Right hindlimb (tissue), 1 donor: ENCODE measurements at regions not wholly inside any gene's neighbourhood (a gene's known extent, or its start where the extent isn't known, plus 50 kb on each side); places are given as distances from the start of the nearest gene placed in this dataset.

ENCODE experiments used
- DNase-seq: peaks from one replicate; pipeline ENCODE4 v3.0.0-alpha.2; 2018

DNA sequence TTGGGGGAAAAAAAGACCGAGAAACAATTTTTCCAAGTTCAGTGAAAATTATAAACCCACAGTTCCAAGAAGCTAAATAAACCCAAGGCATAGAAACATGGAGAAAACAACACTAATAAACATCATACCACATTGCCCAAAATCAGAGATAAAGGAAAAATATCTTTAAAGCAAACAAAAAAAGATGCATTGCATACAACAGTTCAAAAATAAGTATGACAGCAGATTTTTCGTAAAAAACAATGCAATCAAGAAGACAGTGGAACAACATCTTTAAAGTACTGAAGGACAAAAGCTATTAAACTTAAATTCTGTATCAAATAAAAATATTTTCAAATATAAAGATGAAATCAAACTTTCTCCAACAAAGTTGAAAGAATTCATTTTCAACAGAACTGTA lies 921.3 kb downstream of the METTL15 start:
- DNase-seq: no peak

DNA sequence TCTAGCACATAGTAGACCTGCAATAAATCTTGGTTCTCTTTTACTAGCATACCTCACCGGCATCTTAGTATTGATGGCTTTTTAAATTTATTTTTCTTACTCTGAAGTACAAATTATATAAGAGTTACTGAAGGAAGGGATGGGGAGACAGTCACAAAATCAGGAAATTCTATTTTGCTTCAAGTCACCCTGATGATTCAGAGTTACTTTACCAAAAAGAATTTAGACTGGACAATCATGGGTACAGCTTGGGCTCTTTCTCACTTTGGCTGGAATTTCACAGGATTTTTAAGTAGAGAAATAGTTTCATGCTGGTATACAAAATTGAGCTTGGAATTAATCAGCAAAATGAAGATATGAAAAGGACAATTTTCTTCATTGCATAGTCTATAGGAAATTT lies 919.2 kb downstream of the METTL15 start:
- no peak for DNase-seq

DNA sequence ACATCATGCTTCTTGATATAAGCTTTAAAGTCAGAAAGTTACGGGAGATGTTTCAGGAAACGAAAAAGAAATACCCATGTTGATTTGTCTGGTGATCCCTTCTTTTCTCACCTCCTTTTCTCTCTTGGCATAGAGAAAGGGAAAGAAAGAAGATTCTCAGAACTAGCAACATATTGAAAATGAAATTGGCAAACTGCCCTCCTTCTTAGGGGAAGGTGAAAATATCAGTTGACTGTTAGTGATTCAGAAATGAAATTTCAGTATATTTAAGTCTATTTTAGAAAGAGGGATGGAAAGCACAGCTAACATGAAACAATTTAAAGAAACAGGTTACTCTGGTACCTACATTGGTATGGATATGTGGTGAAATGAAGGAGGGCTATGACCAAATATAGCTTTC lies 918.1 kb downstream of the METTL15 start:
- DNase-seq: no peak

DNA sequence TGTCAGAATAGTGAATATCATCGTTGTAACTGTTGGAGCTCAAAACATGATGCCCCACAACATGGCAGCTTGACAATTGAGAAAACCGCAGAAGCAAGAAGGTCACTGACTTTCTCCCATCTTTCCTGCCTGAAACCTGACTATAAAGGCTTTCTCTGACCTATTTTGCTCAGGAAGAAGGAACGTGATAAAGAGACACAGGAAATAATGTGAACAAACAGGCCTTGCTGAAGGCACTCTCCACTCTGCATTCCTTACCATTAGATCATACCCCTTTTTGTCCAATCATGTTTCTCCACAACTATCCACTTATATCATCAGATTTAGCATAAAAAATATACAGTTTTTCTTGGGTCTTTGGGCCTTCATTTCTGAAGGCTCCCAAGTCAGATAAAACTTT lies 916.8 kb downstream of the METTL15 start:
- DNase-seq: no peak

DNA sequence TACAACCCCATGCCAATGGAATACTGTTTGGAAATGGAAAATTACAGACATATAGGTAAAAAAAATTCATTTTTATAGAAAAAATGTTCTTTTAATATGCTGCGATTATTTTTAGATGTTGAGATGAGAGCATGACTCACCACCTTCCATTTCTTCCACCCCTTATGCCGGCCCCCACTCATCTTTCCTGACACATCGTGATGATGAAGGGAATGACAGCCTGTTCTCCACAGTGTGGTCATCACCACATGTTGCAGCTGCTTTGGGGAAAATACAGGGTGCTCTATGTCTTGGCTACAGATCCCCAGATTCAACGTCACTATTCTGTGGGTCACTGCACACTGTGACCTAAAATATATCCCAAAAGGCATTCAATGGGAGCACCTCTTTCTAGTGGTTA lies 916.2 kb downstream of the METTL15 start:
- no peak for DNase-seq

DNA sequence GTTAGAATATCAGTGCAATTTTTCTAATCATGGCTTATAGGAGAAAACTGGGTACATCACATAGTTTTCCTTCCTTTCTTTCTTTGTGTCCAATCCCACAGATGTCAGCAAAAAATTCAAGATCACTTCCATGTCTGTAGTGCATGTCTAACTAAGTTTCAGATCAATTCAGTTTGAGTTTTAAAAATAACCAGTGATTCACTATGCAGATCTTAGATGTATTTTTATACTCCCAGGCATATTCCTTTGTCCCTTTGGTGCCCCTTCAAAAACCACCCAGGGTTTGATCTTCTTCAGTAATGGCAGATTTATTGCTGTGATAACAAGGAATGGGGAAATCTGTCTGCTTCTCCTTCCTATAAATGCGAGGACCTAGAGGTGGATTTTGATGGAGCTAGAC lies 915.6 kb downstream of the METTL15 start:
- DNase-seq: no peak

DNA sequence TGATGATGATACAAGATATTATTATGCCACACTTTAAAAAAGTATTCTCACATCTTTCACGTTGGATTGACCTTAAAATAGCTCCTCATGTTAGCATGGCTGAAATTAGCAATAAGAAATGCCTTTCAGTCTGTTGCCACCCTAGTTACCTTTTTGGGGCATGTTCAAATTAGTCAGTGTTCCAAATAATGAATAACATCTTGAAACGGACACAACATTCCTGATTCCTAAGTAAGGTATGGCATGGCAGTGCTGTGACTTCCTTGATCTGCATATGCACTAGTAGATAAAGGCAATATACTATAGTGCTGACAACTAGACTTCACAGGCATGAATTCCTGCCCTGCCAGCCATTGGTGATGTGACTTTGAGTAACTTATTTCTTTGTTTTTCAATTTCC lies 914.5 kb downstream of the METTL15 start:
- DNase-seq: no peak

DNA sequence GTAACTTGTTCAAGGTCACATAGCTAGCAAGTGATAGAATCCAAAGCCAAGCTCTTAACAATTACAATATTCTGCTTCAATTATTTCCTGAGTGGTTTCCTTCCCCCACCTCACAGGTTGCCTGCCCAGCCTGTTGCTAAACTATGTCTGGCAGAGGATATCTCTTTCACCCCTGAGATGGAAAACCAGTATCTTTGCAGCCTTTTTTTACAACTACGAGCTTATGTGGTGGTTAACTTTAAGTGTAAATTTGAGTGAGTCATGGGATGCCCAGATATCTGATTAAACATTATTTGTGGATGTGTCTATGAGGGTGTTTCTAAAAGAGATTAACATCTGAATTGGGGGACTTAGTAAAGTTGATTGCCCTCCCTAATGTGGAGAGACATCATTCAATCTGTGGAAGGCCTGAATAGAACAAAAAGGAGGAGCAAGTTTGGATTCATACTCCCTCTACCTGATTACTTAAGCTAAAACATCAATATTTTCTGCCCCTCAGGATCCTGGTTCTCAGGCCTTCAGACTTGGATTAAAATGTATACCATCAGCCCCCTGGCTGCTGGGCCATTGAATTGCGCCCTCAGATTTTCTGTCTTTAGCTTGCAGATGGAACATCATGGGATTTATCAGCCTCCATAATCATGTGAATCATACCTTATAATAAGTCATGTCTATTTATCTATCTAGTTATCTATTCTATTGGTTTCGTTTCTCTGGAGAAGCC lies 911.9 kb downstream of the METTL15 start:
- DNase-seq: no peak

DNA sequence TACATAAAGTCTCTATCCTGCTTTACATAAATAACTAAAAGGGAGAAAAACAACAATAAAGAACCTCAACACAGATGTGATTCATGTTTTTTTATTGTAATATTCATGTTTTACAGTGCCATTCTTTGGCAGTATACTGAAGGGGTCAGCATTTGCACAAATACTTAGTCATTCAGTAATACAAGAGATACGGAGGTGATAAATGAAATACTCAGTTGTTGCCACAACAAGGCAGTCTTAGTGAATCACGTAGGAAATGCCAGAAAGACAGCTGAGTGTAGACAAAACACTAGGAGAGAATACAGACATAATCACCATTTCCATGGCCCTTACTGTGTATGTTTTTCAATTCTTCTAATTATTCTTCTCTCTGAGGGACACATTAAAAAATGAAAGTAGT lies 910.4 kb downstream of the METTL15 start:
- no peak for DNase-seq

DNA sequence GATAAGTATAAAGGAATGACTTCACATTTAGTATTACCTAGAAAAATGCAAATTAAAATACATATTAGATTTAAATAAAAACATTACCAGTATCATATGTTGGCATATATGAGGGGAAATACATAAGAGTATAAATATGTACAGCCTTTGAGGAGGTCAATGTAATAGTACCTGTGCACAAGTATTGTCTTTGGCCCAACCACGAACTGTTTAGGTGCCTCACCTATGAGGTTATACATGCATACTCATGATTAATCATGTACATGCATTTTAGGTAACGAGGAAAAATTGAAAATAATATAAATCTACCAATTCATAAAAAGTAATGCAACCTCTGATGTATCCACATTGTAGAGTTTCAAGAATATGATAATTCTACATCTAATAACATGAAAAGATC lies 909.8 kb downstream of the METTL15 start:
- DNase-seq: no peak

DNA sequence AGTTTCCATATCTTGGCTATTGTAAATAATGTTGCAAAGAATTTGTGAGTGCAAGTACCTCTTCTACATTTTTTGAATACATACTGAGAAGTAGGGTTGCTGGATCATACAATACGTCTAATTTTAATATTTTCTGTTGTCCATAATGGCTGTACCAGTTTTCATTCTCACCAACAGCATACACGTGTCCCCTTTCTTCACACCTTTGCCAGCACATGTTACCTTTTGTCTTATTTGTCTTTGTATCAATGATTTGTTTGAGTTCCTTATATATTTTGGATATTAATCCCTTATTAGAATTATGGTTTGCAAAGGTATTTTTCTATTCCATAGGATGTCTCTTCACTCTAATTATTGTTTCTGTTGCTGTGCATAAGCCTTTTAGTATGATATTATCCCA lies 904.3 kb downstream of the METTL15 start:
- DNase-seq: no peak

DNA sequence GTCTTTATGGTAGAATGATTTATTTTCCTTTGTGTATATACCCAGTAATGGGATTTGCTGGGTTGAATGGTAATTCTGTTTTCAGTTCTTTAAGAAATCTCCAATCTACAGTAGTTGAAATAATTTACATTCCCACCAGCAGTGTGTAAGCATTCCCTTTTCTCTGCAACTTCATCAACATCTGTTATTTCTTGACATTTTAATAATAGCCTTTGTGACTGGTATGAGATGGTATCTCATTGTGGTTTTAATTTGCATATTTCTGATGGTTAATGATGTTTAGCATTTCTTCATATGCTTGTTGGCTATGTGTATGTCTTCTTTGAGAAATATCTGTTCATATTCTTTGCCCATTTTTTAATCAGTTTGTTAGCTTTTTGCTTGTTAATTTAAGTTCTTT lies 901.2 kb downstream of the METTL15 start:
- no peak for DNase-seq

DNA sequence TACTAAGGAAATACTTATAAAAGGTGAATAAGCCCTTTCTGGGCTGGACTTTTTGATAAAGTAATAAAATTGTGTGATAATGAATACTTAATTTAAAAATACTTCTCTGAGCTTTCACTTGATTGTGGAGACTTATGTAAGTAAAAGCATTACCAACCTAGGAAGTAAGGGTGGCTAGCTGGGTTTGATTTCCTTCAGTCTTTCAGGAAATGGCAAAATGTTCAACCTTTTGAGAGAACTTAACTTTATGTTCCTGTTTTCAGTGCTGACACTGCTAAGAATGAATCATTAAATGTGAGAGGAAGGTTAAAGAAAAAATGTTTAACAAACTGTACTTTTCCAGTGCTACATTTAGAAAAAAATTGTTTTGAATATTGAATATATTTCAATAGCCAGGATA lies 900.3 kb downstream of the METTL15 start:
- DNase-seq: no peak

DNA sequence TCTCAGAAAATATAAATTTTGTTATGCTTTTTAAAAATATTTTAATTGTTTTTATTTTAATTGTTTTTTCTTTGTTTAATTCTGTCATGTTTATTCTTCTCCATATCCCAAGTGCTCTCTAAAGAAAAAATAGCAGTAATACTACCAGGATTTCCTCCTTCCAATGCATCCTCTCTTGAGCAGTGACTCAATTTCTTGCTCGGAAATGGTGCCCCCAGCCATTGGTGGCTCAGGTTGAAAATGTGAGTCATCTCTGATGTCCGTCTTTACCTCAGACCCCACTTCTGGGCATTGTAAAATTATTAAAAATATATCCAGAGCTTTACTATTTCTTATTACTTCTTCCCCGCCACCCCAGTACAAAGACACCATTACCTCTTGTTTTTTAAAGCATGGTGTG lies 898.5 kb downstream of the METTL15 start:
- DNase-seq: no peak

DNA sequence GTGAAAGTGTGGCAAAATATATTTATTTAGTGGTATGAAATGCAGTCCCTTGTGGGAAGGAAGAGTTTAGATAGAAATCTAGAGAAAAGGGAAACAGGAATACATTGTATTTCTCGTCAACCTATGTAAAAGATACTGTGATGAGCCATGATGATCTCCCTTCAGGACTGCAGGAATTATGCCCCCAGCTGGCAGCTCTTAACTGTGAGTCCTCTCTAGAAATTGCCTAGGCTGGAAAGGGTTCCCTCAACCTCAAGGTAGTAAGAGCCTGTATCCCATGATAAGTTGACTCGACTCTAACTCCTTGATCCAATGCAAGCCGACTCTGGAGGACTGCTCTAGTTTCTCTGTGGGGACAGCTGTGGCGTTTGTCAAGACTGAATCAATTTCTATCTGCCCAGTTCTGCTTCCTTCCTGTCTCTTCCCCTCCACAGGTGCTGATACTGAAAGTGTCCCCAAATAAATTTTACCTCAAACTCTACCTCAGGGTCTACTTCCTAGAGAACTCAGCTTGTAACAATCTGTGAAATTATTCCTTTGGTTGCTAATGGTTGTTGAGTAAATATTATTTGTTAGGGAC lies 897.3 kb downstream of the METTL15 start:
- no peak for DNase-seq

DNA sequence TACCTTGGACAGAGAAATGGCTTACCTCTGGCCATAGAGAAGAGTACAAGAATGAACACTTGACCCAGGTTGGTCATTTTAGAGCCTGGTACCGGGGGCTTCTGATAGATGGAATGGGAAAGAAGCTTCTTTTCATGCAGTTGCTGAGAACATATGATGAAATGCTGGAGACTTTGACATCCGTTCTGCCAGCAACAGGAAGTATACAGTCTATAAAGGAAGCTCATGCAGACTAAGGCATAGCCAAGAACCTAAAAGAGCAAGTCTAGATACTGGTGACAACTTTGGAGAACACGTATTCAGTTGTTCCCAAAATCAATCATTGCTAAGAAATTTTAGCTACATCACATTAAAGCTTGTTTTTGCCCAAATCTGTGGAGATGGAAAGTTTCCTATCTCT lies 894.6 kb downstream of the METTL15 start:
- DNase-seq: no peak

DNA sequence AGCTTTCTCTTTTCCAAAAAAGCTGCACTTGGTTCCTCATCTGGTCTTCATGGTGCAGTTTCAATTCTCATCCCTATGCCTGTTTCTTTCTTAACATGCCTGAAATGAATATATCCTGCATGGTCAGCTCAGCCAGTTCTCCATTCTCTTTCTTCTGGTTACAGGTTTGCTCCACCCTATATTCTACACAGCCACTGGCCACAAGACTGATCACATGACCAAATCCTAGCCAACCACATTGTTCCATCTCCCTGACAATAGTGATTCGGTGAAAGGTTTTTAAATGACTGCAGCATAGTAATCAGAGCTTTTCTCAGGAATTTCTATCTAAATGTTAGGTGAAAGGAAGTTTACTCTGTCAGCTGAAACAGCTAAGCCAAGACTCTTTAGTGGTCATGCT lies 891.4 kb downstream of the METTL15 start:
- DNase-seq: no peak

DNA sequence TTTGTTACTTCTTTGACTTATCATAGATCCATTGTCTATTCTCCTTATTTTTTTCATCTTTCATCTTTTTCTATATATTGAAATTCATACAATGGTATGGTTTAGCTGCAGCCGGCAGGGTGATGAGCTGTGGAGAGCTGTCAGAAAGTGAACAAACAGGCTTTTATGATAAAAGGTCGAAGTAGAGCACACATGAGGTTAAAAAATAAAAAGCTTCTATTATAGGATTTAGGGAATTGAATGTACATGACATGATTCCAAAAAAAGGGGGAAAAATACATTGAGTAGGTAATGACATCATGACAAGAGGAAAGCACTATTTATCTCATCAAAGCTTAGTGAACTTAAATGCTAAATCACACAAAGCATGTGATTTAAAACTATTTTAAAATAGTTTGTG lies 884.8 kb downstream of the METTL15 start:
- no peak for DNase-seq

DNA sequence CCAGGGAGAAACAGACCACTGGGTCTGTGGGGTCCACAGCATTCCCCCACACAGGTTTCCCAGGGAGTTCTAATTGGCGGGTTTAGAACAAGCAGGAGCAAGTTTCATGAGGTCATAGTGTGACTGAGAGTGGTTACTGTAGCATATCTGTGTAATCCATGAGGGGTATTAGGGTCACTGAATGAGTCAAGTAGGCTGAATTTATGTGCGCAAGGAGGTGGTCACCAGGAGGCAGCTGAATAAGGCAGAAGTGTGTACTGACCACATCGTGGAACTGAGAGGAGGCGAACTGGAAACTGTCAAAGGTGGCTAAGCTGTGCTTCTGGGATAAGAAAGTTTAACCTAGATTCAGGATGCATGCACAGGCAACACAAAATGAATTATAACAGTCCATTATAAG lies 876.0 kb downstream of the METTL15 start:
- DNase-seq: no peak

DNA sequence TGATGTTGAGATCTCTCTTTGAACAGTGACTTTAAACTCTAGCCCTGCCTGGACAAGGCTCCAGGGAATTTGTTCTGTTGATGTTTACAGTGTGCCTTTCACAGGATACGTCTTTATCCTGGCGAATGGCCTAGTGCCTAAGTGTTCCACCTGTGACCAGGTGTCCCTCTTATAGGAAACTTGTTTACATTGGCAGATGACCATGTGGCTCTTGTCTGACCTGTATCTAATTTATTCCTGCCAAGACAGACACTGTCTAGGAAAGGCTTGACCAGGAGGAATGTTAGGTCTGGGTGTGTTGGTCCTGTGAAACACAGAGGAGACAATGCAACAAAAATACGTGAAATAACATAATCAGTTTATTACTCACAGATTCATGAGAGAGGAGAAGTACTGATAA lies 875.6 kb downstream of the METTL15 start:
- no peak for DNase-seq

DNA sequence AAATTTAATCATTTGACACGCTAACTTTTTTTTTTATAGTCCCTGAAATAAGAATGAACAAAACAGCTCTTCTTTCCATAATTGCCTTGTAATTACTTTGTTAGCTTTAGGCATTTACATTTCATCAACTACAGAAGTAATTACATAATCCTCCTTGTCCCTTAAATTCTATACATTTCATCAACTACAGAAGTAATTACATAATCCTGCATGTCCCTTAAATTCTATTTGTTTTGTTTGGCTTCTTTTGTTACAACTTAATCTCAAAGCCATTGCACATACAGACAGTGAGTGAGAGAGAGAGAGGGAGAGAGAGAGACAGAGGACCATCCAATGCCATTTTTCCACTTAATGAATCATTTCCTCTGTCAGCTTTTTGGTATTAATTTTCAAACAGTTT lies 873.2 kb downstream of the METTL15 start:
- DNase-seq: no peak

DNA sequence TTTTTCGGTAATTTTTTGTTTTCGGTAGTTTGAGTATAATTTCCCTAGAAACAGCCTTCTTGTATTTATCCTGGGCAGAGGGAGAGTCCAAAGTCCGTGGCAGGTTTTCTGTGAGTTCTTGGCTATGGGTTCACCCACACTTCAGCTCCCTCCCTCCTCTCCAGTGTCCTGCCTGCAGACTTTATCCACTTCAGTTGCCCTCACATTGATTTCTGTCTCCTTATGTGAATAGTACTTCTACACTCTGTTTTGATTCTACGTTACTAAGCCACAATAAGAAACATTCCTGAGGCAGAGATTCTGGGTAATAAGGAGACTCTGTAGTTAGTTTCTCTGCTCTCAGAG lies 868.6 kb downstream of the METTL15 start:
- no peak for DNase-seq

DNA sequence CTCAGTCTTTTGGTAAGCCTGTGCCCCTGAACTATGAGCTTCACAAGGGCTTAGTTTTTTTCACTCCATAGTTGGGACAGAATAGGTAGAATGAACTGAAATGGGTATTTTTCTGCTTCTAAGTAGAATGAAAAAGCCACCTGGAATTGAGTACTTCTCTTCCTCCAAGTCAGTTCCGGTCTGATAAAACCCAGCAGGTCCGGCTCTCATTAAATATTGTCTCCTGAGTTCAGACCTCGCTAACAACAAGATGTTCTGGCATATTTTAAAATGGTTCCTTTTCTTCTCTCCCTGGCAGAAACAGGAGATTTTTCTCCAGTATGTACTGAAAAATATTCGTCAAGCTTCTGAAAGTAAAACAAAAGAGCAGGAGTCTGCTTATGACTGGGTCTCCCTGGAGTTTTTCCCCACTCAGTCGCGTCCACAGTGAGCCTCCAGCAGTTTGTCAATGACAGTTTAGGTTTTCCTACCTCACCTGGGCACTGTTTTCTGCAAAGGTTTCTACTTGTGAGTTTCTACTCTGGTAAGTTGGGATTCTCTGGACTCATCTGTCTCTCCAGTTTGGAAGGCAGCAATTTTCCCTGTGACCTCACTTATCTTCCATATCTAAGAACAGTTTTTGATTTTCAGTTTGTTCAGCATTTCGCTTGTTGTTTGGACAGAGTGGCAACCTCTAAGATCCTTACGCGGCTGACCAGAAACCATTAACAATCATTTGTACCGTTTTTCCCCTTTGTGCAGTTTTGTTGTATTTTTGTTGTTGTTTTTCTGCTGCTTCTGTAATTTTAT lies 868.0 kb downstream of the METTL15 start:
- no peak for DNase-seq

DNA sequence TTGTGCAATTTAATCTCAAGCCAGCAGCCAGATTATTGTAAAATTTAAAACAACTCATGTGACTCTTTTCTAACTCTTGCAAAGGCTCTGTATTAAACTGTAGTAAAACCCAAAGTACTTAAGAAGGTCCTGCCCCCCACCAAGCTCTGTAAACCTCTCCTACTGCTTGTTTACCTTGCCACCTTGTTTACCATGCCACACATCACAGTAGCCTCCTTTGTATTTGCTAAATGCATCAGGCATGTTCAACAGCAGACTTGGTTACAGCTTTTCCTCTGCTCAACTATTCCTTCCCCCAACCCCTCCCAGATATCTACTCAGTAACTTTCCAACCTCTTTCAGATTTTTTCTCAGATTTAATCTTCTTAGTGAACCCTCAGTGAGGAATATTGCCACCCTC lies 861.6 kb downstream of the METTL15 start:
- no peak for DNase-seq

DNA sequence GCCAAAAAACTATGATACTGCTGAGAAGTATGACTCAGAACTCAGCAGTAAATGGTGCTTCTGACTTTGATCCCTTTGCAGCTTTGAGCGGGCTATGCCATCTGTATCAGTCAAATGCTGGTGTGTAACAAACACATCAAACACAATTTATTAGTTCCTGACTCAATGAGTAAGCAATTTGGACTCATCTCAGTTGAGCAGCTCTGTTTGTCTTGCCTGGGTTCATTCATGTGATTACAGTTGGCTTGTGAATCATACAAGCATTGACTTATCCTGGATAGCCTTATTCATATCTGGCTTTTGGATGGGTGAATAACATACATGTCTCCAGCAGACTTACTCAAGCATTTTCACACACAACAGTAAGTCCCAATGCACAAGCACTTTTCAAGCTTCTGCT lies 858.8 kb downstream of the METTL15 start:
- no peak for DNase-seq
